Neural crest cell (in vitro differentiated cells): ENCODE measurements at regions not wholly inside any gene's neighbourhood (a gene's known extent, or its start where the extent isn't known, plus 50 kb on each side); places are given as distances from the start of the nearest gene placed in this dataset.

ENCODE experiments used
- DNase-seq: peaks from one replicate; pipeline ENCODE4 v3.0.0; 2021; ENCODE audit warnings: low read depth, mixed read lengths, low spot score
- H3K27ac Mint-ChIP-seq: one replicate; pipeline ENCODE4 v1.8.0; 2021; ENCODE audit warnings: mild to moderate bottlenecking, mixed read lengths; ENCODE audit not compliant: unreplicated experiment
- H3K27me3 Mint-ChIP-seq: 2 replicates; pipeline ENCODE4 v1.8.0; 2021; ENCODE audit warnings: low read depth, mild to moderate bottlenecking, mixed read lengths
- H3K36me3 Mint-ChIP-seq: 2 replicates; pipeline ENCODE4 v1.8.0; 2021; ENCODE audit warnings: low read depth, mild to moderate bottlenecking, mixed read lengths
- H3K4me1 Mint-ChIP-seq: 2 replicates; pipeline ENCODE4 v1.8.0; 2021; ENCODE audit warnings: mixed read lengths
- H3K4me3 Mint-ChIP-seq: one replicate; pipeline ENCODE4 v1.8.0; 2021; ENCODE audit warnings: mild to moderate bottlenecking, mixed read lengths
- H3K9me3 Mint-ChIP-seq: 2 replicates; pipeline ENCODE4 v1.8.0; 2021; ENCODE audit warnings: mixed read lengths
- TF ChIP-seq, protein P1 (sequence below): fragments of 200-600 bp; sonication (generic); conservative IDR thresholded peaks from 2 replicates; pipeline ENCODE4 v1.5.0; 2021; ENCODE audit warnings: antibody characterized with exemption, mild to moderate bottlenecking

DNA sequence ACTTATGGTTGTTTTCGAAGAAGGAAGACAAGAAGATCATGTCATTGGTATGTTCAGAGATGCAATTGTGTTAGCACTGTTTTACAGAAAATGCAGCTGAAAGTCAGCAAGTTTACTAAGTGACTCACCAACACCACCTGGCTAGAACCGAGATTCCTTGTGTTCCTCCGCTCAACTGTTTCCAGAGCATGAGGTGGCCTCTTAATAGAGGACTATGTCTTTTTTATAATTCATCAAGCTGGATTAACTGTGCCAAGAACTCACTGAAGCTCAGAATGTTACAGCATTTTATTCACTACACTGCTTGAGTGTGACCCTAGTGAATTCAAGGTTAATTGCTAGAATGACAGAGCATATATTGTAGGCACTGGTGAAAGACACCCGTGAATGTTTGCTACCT is 1573.5 kb upstream of the TENM3 start:
- no peak overlapping the region for H3K27ac Mint-ChIP-seq
- H3K4me1 Mint-ChIP-seq: peaks cover 7% of the 10 kb centered on the region

DNA sequence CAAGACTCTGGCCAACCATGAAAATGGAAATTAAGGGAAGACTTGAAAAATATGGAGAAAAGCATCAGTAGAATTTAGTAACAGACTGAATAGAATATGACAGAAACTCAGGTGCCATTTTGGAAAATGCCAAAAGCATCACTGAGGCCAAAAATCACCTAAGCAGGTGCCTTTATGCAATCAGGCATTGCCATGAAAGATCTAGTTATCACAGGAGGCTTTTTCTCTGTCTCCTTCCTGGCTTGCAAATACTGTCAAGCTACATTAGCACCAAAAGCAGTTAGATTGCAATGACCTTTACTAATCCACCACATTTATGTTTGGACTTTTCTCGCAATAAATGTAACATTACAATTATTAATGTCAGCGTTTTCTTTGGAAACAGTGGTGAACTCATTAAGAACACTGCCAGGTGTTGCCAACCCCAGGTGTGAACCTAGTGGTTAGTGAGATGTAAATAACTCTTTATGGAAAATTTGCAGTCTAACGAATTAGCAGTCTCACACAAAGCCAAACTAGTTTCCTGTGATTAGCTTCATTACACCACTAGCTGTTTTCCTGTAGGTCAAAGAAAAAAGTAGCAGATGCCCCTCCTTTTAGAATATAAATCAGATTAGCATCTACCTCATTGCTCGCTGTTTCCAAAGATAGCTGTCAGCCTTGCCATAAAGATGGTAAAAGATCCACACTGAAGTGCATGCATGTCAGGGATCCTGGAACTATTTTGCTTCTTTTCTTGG is 1568.4 kb upstream of the TENM3 start:
- TF ChIP-seq, protein P1, sequence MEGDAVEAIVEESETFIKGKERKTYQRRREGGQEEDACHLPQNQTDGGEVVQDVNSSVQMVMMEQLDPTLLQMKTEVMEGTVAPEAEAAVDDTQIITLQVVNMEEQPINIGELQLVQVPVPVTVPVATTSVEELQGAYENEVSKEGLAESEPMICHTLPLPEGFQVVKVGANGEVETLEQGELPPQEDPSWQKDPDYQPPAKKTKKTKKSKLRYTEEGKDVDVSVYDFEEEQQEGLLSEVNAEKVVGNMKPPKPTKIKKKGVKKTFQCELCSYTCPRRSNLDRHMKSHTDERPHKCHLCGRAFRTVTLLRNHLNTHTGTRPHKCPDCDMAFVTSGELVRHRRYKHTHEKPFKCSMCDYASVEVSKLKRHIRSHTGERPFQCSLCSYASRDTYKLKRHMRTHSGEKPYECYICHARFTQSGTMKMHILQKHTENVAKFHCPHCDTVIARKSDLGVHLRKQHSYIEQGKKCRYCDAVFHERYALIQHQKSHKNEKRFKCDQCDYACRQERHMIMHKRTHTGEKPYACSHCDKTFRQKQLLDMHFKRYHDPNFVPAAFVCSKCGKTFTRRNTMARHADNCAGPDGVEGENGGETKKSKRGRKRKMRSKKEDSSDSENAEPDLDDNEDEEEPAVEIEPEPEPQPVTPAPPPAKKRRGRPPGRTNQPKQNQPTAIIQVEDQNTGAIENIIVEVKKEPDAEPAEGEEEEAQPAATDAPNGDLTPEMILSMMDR: no peak
- no peak overlapping the region for H3K4me3 Mint-ChIP-seq
- H3K4me1 Mint-ChIP-seq: no peaks in the 10 kb centered on the region
- peaks cover 2% of the 10 kb centered on the region for H3K9me3 Mint-ChIP-seq
- no peaks in the 10 kb centered on the region for H3K36me3 Mint-ChIP-seq
- no peaks in the 10 kb centered on the region for H3K27me3 Mint-ChIP-seq
- no peak for DNase-seq
- H3K27ac Mint-ChIP-seq: no peak overlapping the region

More for the DNA sequence above, 1573.5 kb upstream of the TENM3 start:
- Mint-ChIP-seq H3K36me3 (no peaks in the 10 kb centered on the region), H3K9me3 (no peaks in the 10 kb centered on the region), H3K4me3 (no peak overlapping the region), H3K27me3 (no peaks in the 10 kb centered on the region)
- DNase-seq: no peak
- TF ChIP-seq, protein P1: no peak

DNA sequence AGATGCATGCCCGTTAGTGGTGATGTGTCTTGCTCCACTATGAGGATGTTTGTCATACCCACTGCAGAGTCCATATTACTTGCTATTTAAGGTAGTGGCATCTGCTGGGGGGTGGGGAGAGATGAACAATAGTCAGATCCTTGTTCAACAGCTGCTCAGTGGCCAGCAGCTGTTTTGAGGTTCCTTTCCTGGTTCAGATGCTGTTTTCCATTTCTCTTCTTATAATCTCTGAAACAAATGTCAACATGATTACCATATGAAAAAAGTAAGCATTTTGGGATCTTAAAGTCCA is 1567.9 kb upstream of the TENM3 start:
- Mint-ChIP-seq H3K36me3 (no peaks in the 10 kb centered on the region), H3K4me1 (no peaks in the 10 kb centered on the region), H3K4me3 (no peak overlapping the region), H3K27me3 (no peaks in the 10 kb centered on the region), H3K9me3 (peaks cover 2% of the 10 kb centered on the region), H3K27ac (no peak overlapping the region)
- no peak for DNase-seq
- TF ChIP-seq, protein P1: no peak

DNA sequence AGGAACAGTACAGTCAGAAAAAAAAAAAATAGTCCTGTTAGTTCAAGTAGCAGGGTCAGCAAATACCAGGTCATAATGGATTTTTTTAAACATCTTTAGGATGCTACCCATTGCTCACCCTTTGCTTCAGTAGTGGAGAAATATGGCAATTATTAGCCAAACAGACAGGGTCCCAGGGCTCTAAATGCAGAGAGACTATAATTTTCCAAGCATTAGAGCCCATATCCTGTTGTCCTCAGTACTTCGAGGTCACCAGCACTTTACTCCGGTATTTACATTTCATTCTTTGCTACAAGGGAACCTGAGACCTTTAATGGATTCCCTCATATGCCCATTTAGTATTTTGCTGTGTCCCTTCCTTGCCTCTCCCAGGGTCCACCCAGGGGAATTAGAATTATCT is 1562.9 kb upstream of the TENM3 start:
- Mint-ChIP-seq H3K4me3 (no peak overlapping the region), H3K27me3 (no peaks in the 10 kb centered on the region), H3K36me3 (no peaks in the 10 kb centered on the region), H3K27ac (no peak overlapping the region), H3K4me1 (no peaks in the 10 kb centered on the region), H3K9me3 (peaks cover 2% of the 10 kb centered on the region)
- DNase-seq: no peak
- TF ChIP-seq, protein P1: no peak

DNA sequence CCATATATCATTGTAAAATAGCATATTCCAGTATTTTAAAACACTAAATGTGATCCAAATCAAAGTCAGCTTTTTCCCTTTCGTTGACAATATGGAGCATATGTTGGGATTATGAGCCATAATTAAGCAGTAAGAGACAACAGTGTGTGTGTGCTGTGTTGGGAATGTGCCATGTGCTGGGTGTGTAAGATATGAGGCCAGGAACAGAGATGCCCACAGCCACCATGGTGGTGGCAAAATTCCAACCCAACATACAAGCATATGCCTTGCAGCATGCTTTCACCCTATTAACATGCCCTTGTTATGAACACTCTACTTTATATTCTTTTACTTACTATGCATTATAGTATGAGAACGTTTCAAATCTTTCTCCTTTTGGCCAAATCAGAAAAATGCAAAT is 1560.4 kb upstream of the TENM3 start:
- TF ChIP-seq, protein P1: no peak
- Mint-ChIP-seq H3K27me3 (no peaks in the 10 kb centered on the region), H3K27ac (no peak overlapping the region), H3K4me3 (no peak overlapping the region), H3K9me3 (peaks cover 2% of the 10 kb centered on the region), H3K36me3 (no peaks in the 10 kb centered on the region), H3K4me1 (no peaks in the 10 kb centered on the region)
- no peak for DNase-seq

DNA sequence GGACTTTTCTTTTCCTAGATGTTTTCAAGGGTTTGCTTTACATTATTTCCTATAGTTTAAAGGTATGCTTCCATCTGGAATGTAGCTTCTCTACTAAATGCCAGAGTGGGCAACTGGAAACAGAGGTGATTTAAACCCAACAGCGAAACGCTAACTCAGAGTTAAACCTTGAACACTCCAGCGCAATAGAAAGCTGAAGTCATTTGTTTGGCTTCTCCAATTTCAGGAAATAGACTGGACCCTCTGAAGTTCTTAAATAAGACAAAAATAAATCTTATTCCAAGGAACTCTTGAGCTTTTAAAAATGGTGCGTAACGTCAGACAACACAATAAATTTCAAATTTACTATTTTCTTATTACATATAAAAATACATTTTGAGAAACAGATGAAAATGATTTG is 1560.0 kb upstream of the TENM3 start:
- no peak overlapping the region for H3K27ac Mint-ChIP-seq
- H3K27me3 Mint-ChIP-seq: no peaks in the 10 kb centered on the region
- H3K4me3 Mint-ChIP-seq: no peak overlapping the region
- TF ChIP-seq, protein P1: no peak
- peaks cover under 1% of the 10 kb centered on the region for H3K4me1 Mint-ChIP-seq
- no peaks in the 10 kb centered on the region for H3K9me3 Mint-ChIP-seq
- H3K36me3 Mint-ChIP-seq: no peaks in the 10 kb centered on the region
- DNase-seq: no peak
